ENCODE measurements at regions not wholly inside any gene's neighbourhood (a gene's known extent, or its start where the extent isn't known, plus 50 kb on each side); places are given as distances from the start of the nearest gene placed in this dataset.
A peak's percentile ranks its signal among the peaks of the same experiment; 100 is the strongest.

DNA sequence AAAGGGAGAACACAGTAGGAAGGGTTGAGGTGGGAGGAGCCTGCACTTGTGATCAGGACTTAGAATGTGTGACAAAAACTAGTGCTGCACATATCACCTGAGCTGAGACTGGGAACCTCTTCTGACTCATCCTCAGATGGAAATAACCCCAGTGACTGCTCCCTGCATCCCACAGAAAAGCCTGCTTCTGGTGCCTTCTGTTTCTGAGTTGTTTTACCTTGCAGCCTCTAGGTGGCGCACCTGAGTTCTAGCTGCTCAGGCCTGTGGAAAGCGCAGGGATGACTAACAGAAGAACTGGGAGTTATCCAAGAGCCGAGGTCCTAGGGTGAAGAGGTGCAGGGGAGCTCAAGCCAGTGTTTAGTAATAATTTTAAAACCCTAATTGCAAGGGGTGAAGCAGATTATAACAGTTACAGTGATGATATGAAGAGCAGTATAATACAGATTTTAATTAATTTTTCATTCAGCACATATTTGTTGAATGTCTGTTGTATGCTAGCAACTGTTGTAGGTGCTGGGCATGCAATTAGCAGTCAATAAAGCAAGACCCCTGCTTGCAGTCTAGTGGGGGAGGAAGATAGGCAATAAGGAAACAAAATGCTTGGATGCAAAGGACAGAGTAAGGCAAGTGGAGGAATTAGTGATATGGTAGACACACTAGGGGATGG lies 302.5 kb downstream of the DHX35 start:
- H3K4ac ChIP-seq (ENCODE audit: low read length), result no peak overlapping the region
- H2BK5ac ChIP-seq (ENCODE audit: low read length), result no peak overlapping the region
- H3K9ac ChIP-seq (ENCODE audit: low read depth, low read length, poor library complexity), result no peak overlapping the region
- no peak overlapping the region for H2BK12ac ChIP-seq (ENCODE audit: low read length)
- H3K79me1 ChIP-seq (ENCODE audit: low read depth, low read length), result no peaks in the 10 kb centered on the region
- no peaks in the 10 kb centered on the region for H3K27me3 ChIP-seq (ENCODE audit: control insufficient read depth in 3 of 3, insufficient read depth in 3 of 3, low read depth in 1 of 3, low read length in 3 of 3)
- no peak overlapping the region for H2AK5ac ChIP-seq (ENCODE audit: low read depth, low read length)
- H3K14ac ChIP-seq (ENCODE audit: low read length), result no peak overlapping the region
- H3K27ac ChIP-seq (replicated peaks; ENCODE audit: low read length), result no peak overlapping the region
- no peak overlapping the region for H4K91ac ChIP-seq (ENCODE audit: low read depth, low read length, poor library complexity)
- H3K18ac ChIP-seq (ENCODE audit: low read length), result no peak overlapping the region
- H2BK15ac ChIP-seq (ENCODE audit: low read length), result no peak overlapping the region
- no peak overlapping the region for H2AFZ ChIP-seq (ENCODE audit: low read length)
- H3K9me3 ChIP-seq (replicated peaks in 1 of 2; ENCODE audit: control insufficient read depth in 2 of 2, insufficient read depth in 1 of 2, low read depth in 1 of 2, low read length in 2 of 2), result no peaks in the 10 kb centered on the region
- WGBS, 2 donors (ENCODE audit: extremely low coverage in 2 of 2, insufficient read length in 2 of 2, insufficient replicate concordance in 1 of 2), result no CpG with 5 or more reads among the region's 3 CpGs
- H3K4me3 ChIP-seq (ENCODE audit: low read length in 2 of 2), result no peak overlapping the region
- H3K4me1 ChIP-seq (ENCODE audit: control insufficient read depth in 2 of 2, insufficient read depth in 1 of 2, low read depth in 1 of 2, low read length in 2 of 2), result peaks cover 0 to 11% of the 10 kb centered on the region in 2 donors
- no peaks in the 10 kb centered on the region for H3K36me3 ChIP-seq (replicated peaks in 1 of 2; ENCODE audit: control insufficient read depth in 2 of 2, insufficient read depth in 2 of 2, low read length in 2 of 2)
- H3K23ac ChIP-seq (ENCODE audit: low read depth, low read length, poor library complexity), result no peak overlapping the region
- no peak overlapping the region for H2BK120ac ChIP-seq (ENCODE audit: low read depth, low read length)
- H4K8ac ChIP-seq (ENCODE audit: low read depth, low read length), result no peak overlapping the region
- DNase-seq (ENCODE audit: low spot score), result peak; percentile 70
- H3K4me2 ChIP-seq (ENCODE audit: insufficient read depth, low read length, poor library complexity, severe bottlenecking), result no peak overlapping the region

DNA sequence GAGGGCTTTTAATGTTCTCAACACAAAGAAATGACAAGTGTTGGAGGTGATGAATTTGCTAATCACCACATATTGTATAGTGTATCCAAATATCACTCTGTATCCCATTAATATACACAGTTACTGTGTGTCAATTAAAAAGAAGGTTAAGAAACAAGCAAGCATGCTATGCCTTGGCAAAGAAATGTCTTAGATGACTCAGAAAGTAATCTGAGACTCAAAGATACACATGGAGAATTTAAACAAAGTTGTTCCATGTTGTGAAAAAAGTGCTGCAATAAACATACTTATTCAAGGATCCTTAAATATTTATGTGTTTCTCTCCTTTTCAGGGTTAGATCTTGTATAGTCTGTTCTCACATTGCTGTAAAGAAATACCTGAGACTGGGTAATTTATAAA lies 300.9 kb downstream of the DHX35 start:
- no peak overlapping the region for H2AFZ ChIP-seq (ENCODE audit: low read length)
- H4K91ac ChIP-seq (ENCODE audit: low read depth, low read length, poor library complexity), result no peak overlapping the region
- H2BK12ac ChIP-seq (ENCODE audit: low read length), result no peak overlapping the region
- no peak overlapping the region for H3K4me3 ChIP-seq (ENCODE audit: low read length in 2 of 2)
- H3K14ac ChIP-seq (ENCODE audit: low read length), result no peak overlapping the region
- H3K9me3 ChIP-seq (replicated peaks in 1 of 2; ENCODE audit: control insufficient read depth in 2 of 2, insufficient read depth in 1 of 2, low read depth in 1 of 2, low read length in 2 of 2), result no peaks in the 10 kb centered on the region
- H3K4me2 ChIP-seq (ENCODE audit: insufficient read depth, low read length, poor library complexity, severe bottlenecking), result no peak overlapping the region
- H2BK5ac ChIP-seq (ENCODE audit: low read length), result no peak overlapping the region
- H3K9ac ChIP-seq (ENCODE audit: low read depth, low read length, poor library complexity), result no peak overlapping the region
- no peak overlapping the region for H2AK5ac ChIP-seq (ENCODE audit: low read depth, low read length)
- H4K8ac ChIP-seq (ENCODE audit: low read depth, low read length), result no peak overlapping the region
- no peak overlapping the region for H3K18ac ChIP-seq (ENCODE audit: low read length)
- no peak overlapping the region for H2BK15ac ChIP-seq (ENCODE audit: low read length)
- no peak overlapping the region for H3K4ac ChIP-seq (ENCODE audit: low read length)
- H2BK120ac ChIP-seq (ENCODE audit: low read depth, low read length), result no peak overlapping the region
- peaks cover 0 to 3% of the 10 kb centered on the region in 2 donors for H3K4me1 ChIP-seq (ENCODE audit: control insufficient read depth in 2 of 2, insufficient read depth in 1 of 2, low read depth in 1 of 2, low read length in 2 of 2)
- no peaks in the 10 kb centered on the region for H3K27me3 ChIP-seq (ENCODE audit: control insufficient read depth in 3 of 3, insufficient read depth in 3 of 3, low read depth in 1 of 3, low read length in 3 of 3)
- no peak for DNase-seq (ENCODE audit: low spot score)
- H3K79me1 ChIP-seq (ENCODE audit: low read depth, low read length), result no peaks in the 10 kb centered on the region
- no peaks in the 10 kb centered on the region for H3K36me3 ChIP-seq (replicated peaks in 1 of 2; ENCODE audit: control insufficient read depth in 2 of 2, insufficient read depth in 2 of 2, low read length in 2 of 2)
- no peak overlapping the region for H3K23ac ChIP-seq (ENCODE audit: low read depth, low read length, poor library complexity)
- H3K27ac ChIP-seq (replicated peaks; ENCODE audit: low read length), result no peak overlapping the region

DNA sequence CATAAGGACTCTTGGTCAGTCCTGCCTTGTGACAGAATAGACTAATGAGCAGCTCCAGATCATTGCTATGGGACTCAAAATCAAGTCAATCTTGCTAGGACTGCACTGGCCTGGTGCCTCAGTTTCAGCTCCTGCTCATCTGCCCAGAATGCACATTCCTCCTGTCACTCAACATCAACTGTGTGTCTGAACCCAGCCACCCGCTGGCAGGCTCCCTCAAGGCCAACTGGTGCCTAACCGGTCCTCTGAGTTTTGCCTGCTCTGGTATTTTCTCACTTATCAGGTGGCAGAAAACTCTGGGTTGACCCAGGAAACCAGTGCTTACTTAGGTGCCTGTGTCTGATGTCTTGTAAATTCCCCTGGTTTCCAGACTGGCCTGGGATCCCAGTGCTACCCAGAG lies 297.7 kb downstream of the DHX35 start:
- H3K4ac ChIP-seq (ENCODE audit: low read length), result no peak overlapping the region
- no peak overlapping the region for H4K91ac ChIP-seq (ENCODE audit: low read depth, low read length, poor library complexity)
- no CpG with 5 or more reads among the region's 2 CpGs for WGBS, 2 donors (ENCODE audit: extremely low coverage in 2 of 2, insufficient read length in 2 of 2, insufficient replicate concordance in 1 of 2)
- H4K8ac ChIP-seq (ENCODE audit: low read depth, low read length), result no peak overlapping the region
- no peaks in the 10 kb centered on the region for H3K4me1 ChIP-seq (ENCODE audit: control insufficient read depth in 2 of 2, insufficient read depth in 1 of 2, low read depth in 1 of 2, low read length in 2 of 2)
- H3K4me2 ChIP-seq (ENCODE audit: insufficient read depth, low read length, poor library complexity, severe bottlenecking), result no peak overlapping the region
- H2BK120ac ChIP-seq (ENCODE audit: low read depth, low read length), result no peak overlapping the region
- DNase-seq (ENCODE audit: low spot score), result no peak
- no peaks in the 10 kb centered on the region for H3K9me3 ChIP-seq (replicated peaks in 1 of 2; ENCODE audit: control insufficient read depth in 2 of 2, insufficient read depth in 1 of 2, low read depth in 1 of 2, low read length in 2 of 2)
- no peak overlapping the region for H3K23ac ChIP-seq (ENCODE audit: low read depth, low read length, poor library complexity)
- no peaks in the 10 kb centered on the region for H3K27me3 ChIP-seq (ENCODE audit: control insufficient read depth in 3 of 3, insufficient read depth in 3 of 3, low read depth in 1 of 3, low read length in 3 of 3)
- no peak overlapping the region for H3K14ac ChIP-seq (ENCODE audit: low read length)
- no peak overlapping the region for H3K4me3 ChIP-seq (ENCODE audit: low read length in 2 of 2)
- no peak overlapping the region for H2BK12ac ChIP-seq (ENCODE audit: low read length)
- no peak overlapping the region for H3K18ac ChIP-seq (ENCODE audit: low read length)
- no peaks in the 10 kb centered on the region for H3K36me3 ChIP-seq (replicated peaks in 1 of 2; ENCODE audit: control insufficient read depth in 2 of 2, insufficient read depth in 2 of 2, low read length in 2 of 2)
- H2AFZ ChIP-seq (ENCODE audit: low read length), result no peak overlapping the region
- H2AK5ac ChIP-seq (ENCODE audit: low read depth, low read length), result no peak overlapping the region
- H2BK5ac ChIP-seq (ENCODE audit: low read length), result no peak overlapping the region
- H3K27ac ChIP-seq (replicated peaks; ENCODE audit: low read length), result no peak overlapping the region
- H3K9ac ChIP-seq (ENCODE audit: low read depth, low read length, poor library complexity), result no peak overlapping the region
- no peak overlapping the region for H2BK15ac ChIP-seq (ENCODE audit: low read length)
- no peaks in the 10 kb centered on the region for H3K79me1 ChIP-seq (ENCODE audit: low read depth, low read length)

DNA sequence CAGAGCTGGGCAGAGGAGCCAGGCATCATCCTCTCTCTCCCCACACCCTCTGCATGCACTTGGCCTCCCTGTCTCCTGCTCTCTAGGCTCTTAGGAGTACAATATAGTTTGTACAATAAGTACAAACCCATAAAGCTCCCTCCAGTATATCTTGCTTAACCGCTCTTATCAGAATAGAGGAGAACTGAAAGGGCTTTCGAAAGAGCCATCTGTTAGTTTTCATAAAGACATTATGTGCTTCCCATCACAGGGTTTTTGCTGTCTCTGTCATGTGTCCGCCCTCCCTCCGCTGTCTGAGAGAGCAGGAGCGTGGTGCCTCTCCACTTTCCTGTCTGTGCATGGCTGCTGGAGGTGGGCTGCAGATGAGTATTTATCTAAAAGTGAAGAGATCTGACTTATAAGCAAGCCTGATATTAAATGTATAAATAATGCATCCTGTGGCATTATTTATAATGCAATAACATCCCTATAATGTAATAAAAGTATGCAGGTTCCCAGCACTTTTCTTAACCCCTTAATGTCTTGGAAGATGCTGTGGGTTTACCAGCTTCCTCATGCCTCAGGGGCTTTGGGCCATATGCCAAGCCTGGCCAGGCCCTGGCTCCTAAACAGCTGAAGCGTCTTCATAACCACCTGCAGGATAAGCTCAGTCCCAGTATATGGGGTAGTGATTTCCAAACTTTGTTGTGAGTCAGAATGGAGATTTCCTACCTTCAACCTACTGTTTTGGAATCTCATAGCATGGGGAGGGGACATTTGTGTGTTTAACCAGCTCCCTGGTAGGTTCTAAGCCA lies 297.1 kb downstream of the DHX35 start:
- H2AK5ac ChIP-seq (ENCODE audit: low read depth, low read length), result no peak overlapping the region
- no peaks in the 10 kb centered on the region for H3K79me1 ChIP-seq (ENCODE audit: low read depth, low read length)
- no peak overlapping the region for H3K18ac ChIP-seq (ENCODE audit: low read length)
- no peak overlapping the region for H3K4me3 ChIP-seq (ENCODE audit: low read length in 2 of 2)
- H2BK5ac ChIP-seq (ENCODE audit: low read length), result no peak overlapping the region
- H4K91ac ChIP-seq (ENCODE audit: low read depth, low read length, poor library complexity), result no peak overlapping the region
- H3K36me3 ChIP-seq (replicated peaks in 1 of 2; ENCODE audit: control insufficient read depth in 2 of 2, insufficient read depth in 2 of 2, low read length in 2 of 2), result no peaks in the 10 kb centered on the region
- no peaks in the 10 kb centered on the region for H3K27me3 ChIP-seq (ENCODE audit: control insufficient read depth in 3 of 3, insufficient read depth in 3 of 3, low read depth in 1 of 3, low read length in 3 of 3)
- no peak overlapping the region for H3K4ac ChIP-seq (ENCODE audit: low read length)
- no peak overlapping the region for H2AFZ ChIP-seq (ENCODE audit: low read length)
- H2BK15ac ChIP-seq (ENCODE audit: low read length), result no peak overlapping the region
- no peak overlapping the region for H2BK12ac ChIP-seq (ENCODE audit: low read length)
- no peak overlapping the region for H3K14ac ChIP-seq (ENCODE audit: low read length)
- no peak overlapping the region for H3K23ac ChIP-seq (ENCODE audit: low read depth, low read length, poor library complexity)
- no peak overlapping the region for H3K27ac ChIP-seq (replicated peaks; ENCODE audit: low read length)
- no peak overlapping the region for H3K4me2 ChIP-seq (ENCODE audit: insufficient read depth, low read length, poor library complexity, severe bottlenecking)
- H4K8ac ChIP-seq (ENCODE audit: low read depth, low read length), result no peak overlapping the region
- no peaks in the 10 kb centered on the region for H3K4me1 ChIP-seq (ENCODE audit: control insufficient read depth in 2 of 2, insufficient read depth in 1 of 2, low read depth in 1 of 2, low read length in 2 of 2)
- WGBS, 2 donors (ENCODE audit: extremely low coverage in 2 of 2, insufficient read length in 2 of 2, insufficient replicate concordance in 1 of 2), result no CpG with 5 or more reads among the region's 6 CpGs
- no peak overlapping the region for H2BK120ac ChIP-seq (ENCODE audit: low read depth, low read length)
- no peak overlapping the region for H3K9ac ChIP-seq (ENCODE audit: low read depth, low read length, poor library complexity)
- DNase-seq (ENCODE audit: low spot score), result no peak
- no peaks in the 10 kb centered on the region for H3K9me3 ChIP-seq (replicated peaks in 1 of 2; ENCODE audit: control insufficient read depth in 2 of 2, insufficient read depth in 1 of 2, low read depth in 1 of 2, low read length in 2 of 2)

All from neuronal stem cell (in vitro differentiated cells).